Ascending aorta (tissue), 2 donors: ENCODE measurements at regions not wholly inside any gene's neighbourhood (a gene's known extent, or its start where the extent isn't known, plus 50 kb on each side); places are given as distances from the start of the nearest gene placed in this dataset.
A peak's percentile ranks its signal among the peaks of the same experiment; 100 is the strongest.

Experiments
- DNase-seq, 2 donors: peaks; one replicate each; pipeline ENCODE4 v3.0.0-alpha.2; 2019; ENCODE audit warnings: low spot score in 2 of 2
- H3K27ac ChIP-seq, 2 donors: fragments of 200-600 bp; sonication (generic); one replicate each; pipeline ENCODE4 v1.5.1; 2016 to 2017; ENCODE audit warnings: mild to moderate bottlenecking in 1 of 2
- H3K27me3 ChIP-seq: fragments of 200-600 bp; sonication (generic); one replicate; pipeline ENCODE4 v1.5.1; 2017
- H3K36me3 ChIP-seq, 2 donors: fragments of 200-600 bp; sonication (generic); one replicate each; pipeline ENCODE4 v1.5.1; 2016
- H3K4me1 ChIP-seq, 2 donors: fragments of 200-600 bp; sonication (generic); one replicate each; pipeline ENCODE4 v1.5.1; 2016 to 2017; ENCODE audit warnings: mild to moderate bottlenecking in 1 of 2
- H3K4me3 ChIP-seq, 2 donors: fragments of 200-600 bp; sonication (generic); one replicate each; pipeline ENCODE4 v1.5.1; 2016 to 2017; ENCODE audit warnings: mild to moderate bottlenecking in 1 of 2
- H3K9me3 ChIP-seq, 2 donors: fragments of 200-600 bp; sonication (generic); one replicate each; pipeline ENCODE4 v1.5.1; 2016
- CTCF ChIP-seq, 3 experiments: fragments of 200-600 bp in 2 of 3; fragments of 450-650 bp in 1 of 3; sonication (generic) in 2 of 3; IDR thresholded peaks; one replicate each; pipeline ENCODE4 v1.5.1; 2016 to 2019; ENCODE audit warnings: antibody characterized with exemption in 3 of 3, mild to moderate bottlenecking in 1 of 3, moderate library complexity in 1 of 3
- intact Hi-C: fragments of 100-400 bp; cut with DNase I; formaldehyde crosslinking; loops from one replicate; pipeline ENCODE4 v1.15.1; 2023

- Histone ChIP-seq H3K27ac (no peak overlapping the region), H3K4me1 (no peaks in the 10 kb centered on the region), H3K9me3 (no peaks in the 10 kb centered on the region), H3K4me3 (no peak overlapping the region), H3K27me3 (no peaks in the 10 kb centered on the region), H3K36me3 (no peaks in the 10 kb centered on the region)
- no peak for DNase-seq
- TF ChIP-seq CTCF (IDR thresholded peaks at IDR 0.05), result peak in 2 of 3 experiments; percentile 15 to 40
- intact Hi-C loops, result no loop called here
These were observed 345.1 kb upstream of the TACR3 start for GRCh38 chr4:104064646-104065577.

GRCh38 chr4:104063341-104063740, 343.6 kb upstream of the TACR3 start:
- H3K4me3 ChIP-seq, result no peak overlapping the region
- no peaks in the 10 kb centered on the region for H3K4me1 ChIP-seq
- H3K36me3 ChIP-seq, result no peaks in the 10 kb centered on the region
- no peak overlapping the region for H3K27ac ChIP-seq
- intact Hi-C loops, result no loop called here
- H3K9me3 ChIP-seq, result no peaks in the 10 kb centered on the region
- no peaks in the 10 kb centered on the region for H3K27me3 ChIP-seq
- no peak for TF ChIP-seq CTCF (IDR thresholded peaks at IDR 0.05)
- no peak for DNase-seq

GRCh38 chr4:104044369-104044768, 324.6 kb upstream of the TACR3 start:
- Histone ChIP-seq H3K27me3 (no peaks in the 10 kb centered on the region), H3K27ac (no peak overlapping the region), H3K36me3 (no peaks in the 10 kb centered on the region), H3K9me3 (no peaks in the 10 kb centered on the region), H3K4me1 (no peaks in the 10 kb centered on the region), H3K4me3 (no peak overlapping the region)
- DNase-seq, result no peak
- TF ChIP-seq CTCF (IDR thresholded peaks at IDR 0.05), result no peak
- intact Hi-C loops, result no loop called here

DNA sequence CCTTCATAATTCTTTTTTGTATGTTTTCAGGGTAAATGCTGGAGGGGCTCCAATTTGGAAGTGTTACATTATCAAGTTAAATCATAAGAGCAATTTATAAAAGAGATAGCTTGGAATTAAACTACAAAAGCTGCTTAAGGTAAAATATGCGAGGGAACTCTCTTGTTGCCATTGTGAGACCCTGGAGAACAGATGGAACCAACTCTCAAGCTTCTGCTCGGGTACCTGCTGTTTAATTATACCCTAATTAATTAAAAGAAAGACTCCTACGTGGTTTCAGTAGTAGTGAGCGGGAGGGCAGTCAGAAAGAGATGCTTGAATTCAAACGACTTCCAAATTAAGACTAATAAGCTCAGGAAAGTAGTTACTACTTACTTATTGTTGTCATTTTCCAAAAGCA, 313.1 kb upstream of the TACR3 start:
- H3K36me3 ChIP-seq, result no peaks in the 10 kb centered on the region
- no peak overlapping the region for H3K27ac ChIP-seq
- intact Hi-C loops, result no loop called here
- no peaks in the 10 kb centered on the region for H3K27me3 ChIP-seq
- H3K9me3 ChIP-seq, result no peaks in the 10 kb centered on the region
- no peaks in the 10 kb centered on the region for H3K4me1 ChIP-seq
- DNase-seq, result no peak
- H3K4me3 ChIP-seq, result no peak overlapping the region
- TF ChIP-seq CTCF (IDR thresholded peaks at IDR 0.05), result no peak

- no peak overlapping the region for H3K27ac ChIP-seq
- no peaks in the 10 kb centered on the region for H3K27me3 ChIP-seq
- intact Hi-C loops, result no loop called here
- no peaks in the 10 kb centered on the region for H3K9me3 ChIP-seq
- TF ChIP-seq CTCF (IDR thresholded peaks at IDR 0.05), result no peak
- no peak overlapping the region for H3K4me3 ChIP-seq
- H3K4me1 ChIP-seq, result no peaks in the 10 kb centered on the region
- no peaks in the 10 kb centered on the region for H3K36me3 ChIP-seq
- no peak for DNase-seq
These were observed 305.5 kb upstream of the TACR3 start for GRCh38 chr4:104025251-104025650.
